Ascending aorta (tissue), 2 donors: ENCODE measurements at regions not wholly inside any gene's neighbourhood (a gene's known extent, or its start where the extent isn't known, plus 50 kb on each side); places are given as distances from the start of the nearest gene placed in this dataset.

ENCODE experiments used
- DNase-seq, 2 donors: peaks; one replicate each; pipeline ENCODE4 v3.0.0-alpha.2; 2019; ENCODE audit warnings: low spot score in 2 of 2
- H3K27ac ChIP-seq, 2 donors: fragments of 200-600 bp; sonication (generic); one replicate each; pipeline ENCODE4 v1.5.1; 2016 to 2017; ENCODE audit warnings: mild to moderate bottlenecking in 1 of 2
- H3K27me3 ChIP-seq: fragments of 200-600 bp; sonication (generic); one replicate; pipeline ENCODE4 v1.5.1; 2017
- H3K36me3 ChIP-seq, 2 donors: fragments of 200-600 bp; sonication (generic); one replicate each; pipeline ENCODE4 v1.5.1; 2016
- H3K4me1 ChIP-seq, 2 donors: fragments of 200-600 bp; sonication (generic); one replicate each; pipeline ENCODE4 v1.5.1; 2016 to 2017; ENCODE audit warnings: mild to moderate bottlenecking in 1 of 2
- H3K4me3 ChIP-seq, 2 donors: fragments of 200-600 bp; sonication (generic); one replicate each; pipeline ENCODE4 v1.5.1; 2016 to 2017; ENCODE audit warnings: mild to moderate bottlenecking in 1 of 2
- H3K9me3 ChIP-seq, 2 donors: fragments of 200-600 bp; sonication (generic); one replicate each; pipeline ENCODE4 v1.5.1; 2016
- intact Hi-C: fragments of 100-400 bp; cut with DNase I; formaldehyde crosslinking; loops from one replicate; pipeline ENCODE4 v1.15.1; 2023
- TF ChIP-seq, protein P1 (sequence below), 3 experiments: fragments of 200-600 bp in 2 of 3; fragments of 450-650 bp in 1 of 3; sonication (generic) in 2 of 3; IDR thresholded peaks; one replicate each; pipeline ENCODE4 v1.5.1; 2016 to 2019; ENCODE audit warnings: antibody characterized with exemption in 3 of 3, mild to moderate bottlenecking in 1 of 3, moderate library complexity in 1 of 3

DNA sequence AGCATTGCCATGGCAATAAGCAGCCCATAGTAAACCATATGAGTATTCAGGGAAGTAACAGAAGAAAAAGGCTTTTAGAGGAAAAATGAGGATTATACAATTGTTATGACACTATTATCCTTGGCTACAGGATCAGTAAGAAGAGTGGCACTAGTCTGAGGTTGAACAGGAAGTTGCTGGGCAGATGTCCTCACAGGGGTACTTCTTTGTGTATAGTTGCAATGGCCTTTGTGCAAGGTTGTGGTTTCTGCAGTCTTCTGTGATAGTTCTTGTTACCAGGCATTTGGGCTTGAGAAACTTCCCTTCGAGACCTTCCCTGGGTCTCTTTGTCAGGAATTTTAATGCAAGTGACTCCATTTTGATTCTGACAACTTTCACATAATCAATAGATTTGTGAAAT lies 100.6 kb upstream of the ATP11B start:
- no peaks in the 10 kb centered on the region for H3K27me3 ChIP-seq
- intact Hi-C loops: no loop called here
- DNase-seq: no peak
- H3K4me3 ChIP-seq: no peak overlapping the region
- no peaks in the 10 kb centered on the region for H3K36me3 ChIP-seq
- no peaks in the 10 kb centered on the region for H3K9me3 ChIP-seq
- H3K27ac ChIP-seq: no peak overlapping the region
- TF ChIP-seq, protein P1, sequence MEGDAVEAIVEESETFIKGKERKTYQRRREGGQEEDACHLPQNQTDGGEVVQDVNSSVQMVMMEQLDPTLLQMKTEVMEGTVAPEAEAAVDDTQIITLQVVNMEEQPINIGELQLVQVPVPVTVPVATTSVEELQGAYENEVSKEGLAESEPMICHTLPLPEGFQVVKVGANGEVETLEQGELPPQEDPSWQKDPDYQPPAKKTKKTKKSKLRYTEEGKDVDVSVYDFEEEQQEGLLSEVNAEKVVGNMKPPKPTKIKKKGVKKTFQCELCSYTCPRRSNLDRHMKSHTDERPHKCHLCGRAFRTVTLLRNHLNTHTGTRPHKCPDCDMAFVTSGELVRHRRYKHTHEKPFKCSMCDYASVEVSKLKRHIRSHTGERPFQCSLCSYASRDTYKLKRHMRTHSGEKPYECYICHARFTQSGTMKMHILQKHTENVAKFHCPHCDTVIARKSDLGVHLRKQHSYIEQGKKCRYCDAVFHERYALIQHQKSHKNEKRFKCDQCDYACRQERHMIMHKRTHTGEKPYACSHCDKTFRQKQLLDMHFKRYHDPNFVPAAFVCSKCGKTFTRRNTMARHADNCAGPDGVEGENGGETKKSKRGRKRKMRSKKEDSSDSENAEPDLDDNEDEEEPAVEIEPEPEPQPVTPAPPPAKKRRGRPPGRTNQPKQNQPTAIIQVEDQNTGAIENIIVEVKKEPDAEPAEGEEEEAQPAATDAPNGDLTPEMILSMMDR (IDR thresholded peaks at IDR 0.05): no peak
- H3K4me1 ChIP-seq: no peaks in the 10 kb centered on the region

DNA sequence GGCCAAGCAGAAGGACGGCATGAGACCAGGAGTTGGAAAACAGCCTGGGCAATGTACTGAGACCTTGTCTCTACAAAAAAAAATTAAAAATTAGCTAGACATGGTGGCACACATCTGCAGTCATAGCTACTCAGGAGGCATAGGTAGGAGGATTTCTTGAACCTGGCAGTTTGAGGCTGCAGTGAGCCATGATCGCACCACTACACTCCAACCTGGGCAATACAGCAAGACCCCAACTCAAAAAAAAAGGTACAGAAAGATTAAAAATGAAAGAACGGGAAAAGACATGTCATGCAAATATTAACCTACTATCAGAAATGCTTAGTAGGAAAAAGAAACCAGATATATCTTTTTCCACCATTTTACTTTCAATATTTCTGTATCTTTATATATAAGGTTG lies 99.6 kb upstream of the ATP11B start:
- Histone ChIP-seq H3K27ac (no peak overlapping the region), H3K4me3 (no peak overlapping the region), H3K36me3 (no peaks in the 10 kb centered on the region), H3K9me3 (no peaks in the 10 kb centered on the region), H3K27me3 (no peaks in the 10 kb centered on the region), H3K4me1 (no peaks in the 10 kb centered on the region)
- no peak for DNase-seq
- TF ChIP-seq, protein P1 (IDR thresholded peaks at IDR 0.05): no peak
- intact Hi-C loops: no loop called here

DNA sequence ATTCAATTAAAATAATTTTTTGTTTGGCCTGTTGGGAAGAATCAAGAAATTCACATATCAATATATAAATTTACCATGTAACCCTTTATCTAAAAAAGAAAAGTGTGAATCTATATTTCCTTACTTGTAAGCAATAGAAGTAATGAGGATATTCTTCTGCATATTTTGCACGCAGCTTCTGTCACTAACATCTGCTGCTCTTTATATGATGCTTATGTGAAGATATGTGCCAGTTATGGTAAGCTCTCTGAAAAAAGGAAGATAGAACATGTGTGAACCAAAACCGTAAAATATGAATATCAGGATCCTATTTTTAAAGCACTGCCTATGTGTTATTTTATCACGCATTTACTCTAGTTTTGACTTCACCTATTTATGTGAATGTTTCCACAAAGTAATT lies 96.4 kb upstream of the ATP11B start:
- Histone ChIP-seq H3K27ac (no peak overlapping the region), H3K36me3 (no peaks in the 10 kb centered on the region), H3K27me3 (no peaks in the 10 kb centered on the region), H3K4me3 (no peak overlapping the region), H3K9me3 (no peaks in the 10 kb centered on the region), H3K4me1 (no peaks in the 10 kb centered on the region)
- TF ChIP-seq, protein P1 (IDR thresholded peaks at IDR 0.05): no peak
- DNase-seq: no peak
- intact Hi-C loops: no loop called here

DNA sequence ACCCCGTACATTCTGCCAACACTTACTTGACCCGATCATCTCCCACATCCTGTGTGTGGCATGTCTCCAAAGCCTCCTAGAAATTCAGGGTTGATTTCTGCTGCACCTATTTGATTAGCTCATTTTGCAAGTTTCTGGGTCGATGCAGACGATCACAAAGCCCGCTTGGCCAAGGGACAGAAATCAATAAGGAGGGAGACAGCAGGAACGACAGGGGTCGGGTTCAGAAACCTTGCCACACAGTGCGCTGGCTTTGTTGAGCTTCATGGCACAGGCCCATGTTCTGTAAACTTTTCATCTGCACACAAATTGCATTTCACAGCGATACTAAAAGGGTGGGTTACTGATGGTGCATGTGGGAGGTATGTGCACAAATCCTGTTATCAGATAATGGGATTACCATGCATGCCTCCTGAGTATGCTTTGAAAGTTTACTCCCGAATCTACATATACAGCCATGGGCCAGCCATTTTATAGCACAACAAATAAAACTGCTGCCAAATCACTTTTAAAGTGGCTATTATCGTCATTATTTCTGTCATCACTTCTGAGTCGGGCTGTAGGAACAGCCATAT lies 95.9 kb upstream of the ATP11B start:
- no peaks in the 10 kb centered on the region for H3K27me3 ChIP-seq
- TF ChIP-seq, protein P1 (IDR thresholded peaks at IDR 0.05): no peak
- no peaks in the 10 kb centered on the region for H3K36me3 ChIP-seq
- no peak overlapping the region for H3K4me3 ChIP-seq
- no peak for DNase-seq
- no peak overlapping the region for H3K27ac ChIP-seq
- intact Hi-C loops: no loop called here
- H3K4me1 ChIP-seq: no peaks in the 10 kb centered on the region
- no peaks in the 10 kb centered on the region for H3K9me3 ChIP-seq

DNA sequence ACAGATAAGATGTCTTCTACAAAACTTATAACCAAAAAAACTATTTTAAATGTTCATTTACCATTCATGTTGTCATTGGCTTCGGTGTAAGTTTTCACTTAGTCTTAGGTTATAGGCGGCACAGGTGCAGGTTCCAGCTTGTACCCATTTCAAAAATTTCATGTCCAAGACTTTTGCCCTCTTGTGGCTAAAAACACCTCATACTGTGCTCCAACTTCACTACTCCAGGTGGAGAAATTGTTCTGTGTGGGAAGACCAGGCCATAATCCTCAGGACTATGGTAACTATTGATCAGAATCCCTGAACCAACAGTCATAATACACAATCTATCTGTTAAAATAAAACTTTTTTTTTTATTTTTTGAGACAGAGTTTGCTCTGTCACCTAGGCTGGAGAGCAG lies 95.2 kb upstream of the ATP11B start:
- no peak overlapping the region for H3K27ac ChIP-seq
- no peaks in the 10 kb centered on the region for H3K9me3 ChIP-seq
- TF ChIP-seq, protein P1 (IDR thresholded peaks at IDR 0.05): no peak
- no peak for DNase-seq
- no peaks in the 10 kb centered on the region for H3K27me3 ChIP-seq
- no peaks in the 10 kb centered on the region for H3K4me1 ChIP-seq
- intact Hi-C loops: no loop called here
- no peak overlapping the region for H3K4me3 ChIP-seq
- no peaks in the 10 kb centered on the region for H3K36me3 ChIP-seq
